GM23338 (cell line): ENCODE measurements at regions not wholly inside any gene's neighbourhood (a gene's known extent, or its start where the extent isn't known, plus 50 kb on each side); places are given as distances from the start of the nearest gene placed in this dataset.

Experiments
- ATAC-seq: fragments of 200-7000 bp; cut with Tn5 transposase; 3 replicates; pipeline ENCODE4 v1.9.1; 2020
- DNase-seq: peaks from one replicate; pipeline ENCODE4 v3.0.0-alpha.2; 2015; ENCODE audit warnings: low spot score
- H2AFZ ChIP-seq: fragments of 200-600 bp; sonication (generic); 2 replicates; pipeline ENCODE4 v1.8.0; 2016; ENCODE audit warnings: antibody characterized with exemption, mild to moderate bottlenecking, moderate library complexity
- H3F3A ChIP-seq: fragments of 200-600 bp; sonication (generic); replicated peaks from 2 replicates; pipeline ENCODE4 v1.8.0; 2017; ENCODE audit warnings: antibody characterized with exemption, mixed run types, low read depth
- H3K27ac ChIP-seq: fragments of 200-600 bp; sonication (generic); 2 replicates; pipeline ENCODE4 v1.6.1; 2016; ENCODE audit warnings: low read depth
- H3K27me3 ChIP-seq: fragments of 200-600 bp; sonication (generic); 2 replicates; pipeline ENCODE4 v1.8.0; 2016; ENCODE audit warnings: mild to moderate bottlenecking, mixed run types, moderate library complexity; ENCODE audit not compliant: insufficient read depth
- H3K36me3 ChIP-seq: fragments of 200-600 bp; sonication (generic); 2 replicates; pipeline ENCODE4 v1.8.0; 2016; ENCODE audit warnings: mild to moderate bottlenecking; ENCODE audit not compliant: insufficient read depth
- H3K4me1 ChIP-seq: fragments of 200-600 bp; sonication (generic); 2 replicates; pipeline ENCODE4 v1.8.0; 2016; ENCODE audit warnings: mild to moderate bottlenecking, moderate library complexity; ENCODE audit not compliant: insufficient read depth
- H3K4me2 ChIP-seq: fragments of 200-600 bp; sonication (generic); 2 replicates; pipeline ENCODE4 v1.7.1; 2017; ENCODE audit warnings: mixed run types
- H3K4me3 ChIP-seq: fragments of 200-600 bp; sonication (generic); 2 replicates; pipeline ENCODE4 v1.6.1; 2016; ENCODE audit warnings: mixed run types
- H3K79me2 ChIP-seq: fragments of 200-600 bp; sonication (generic); replicated peaks from 2 replicates; pipeline ENCODE4 v1.8.0; 2017; ENCODE audit warnings: mild to moderate bottlenecking; ENCODE audit not compliant: insufficient read depth
- H3K9me2 ChIP-seq: fragments of 200-600 bp; sonication (generic); 2 replicates; pipeline ENCODE4 v1.8.0; 2017; ENCODE audit not compliant: insufficient read depth
- H4K20me1 ChIP-seq: fragments of 200-600 bp; sonication (generic); replicated peaks from 2 replicates; pipeline ENCODE4 v1.8.0; 2017; ENCODE audit warnings: mild to moderate bottlenecking; ENCODE audit not compliant: insufficient read depth
- H3K27ac Mint-ChIP-seq: 2 replicates; pipeline ENCODE4 v1.8.0; 2020; ENCODE audit warnings: inconsistent platforms, mild to moderate bottlenecking, moderate library complexity, mixed read lengths
- H3K27me3 Mint-ChIP-seq: 3 replicates; pipeline ENCODE4 v1.8.0; 2022; ENCODE audit warnings: low read depth, mild to moderate bottlenecking, moderate library complexity, mixed read lengths, inconsistent platforms; ENCODE audit not compliant: insufficient read depth, poor library complexity
- H3K36me3 Mint-ChIP-seq: 3 replicates; pipeline ENCODE4 v1.8.0; 2021; ENCODE audit warnings: low read depth, mild to moderate bottlenecking, inconsistent platforms, moderate library complexity, mixed read lengths
- H3K4me1 Mint-ChIP-seq: 3 replicates; pipeline ENCODE4 v1.8.0; 2020; ENCODE audit warnings: mild to moderate bottlenecking, inconsistent platforms, mixed read lengths
- H3K4me3 Mint-ChIP-seq: 3 replicates; pipeline ENCODE4 v1.8.0; 2021; ENCODE audit warnings: moderate library complexity, mild to moderate bottlenecking, inconsistent platforms, mixed read lengths
- H3K9me3 Mint-ChIP-seq: 3 replicates; pipeline ENCODE4 v1.8.0; 2020; ENCODE audit warnings: moderate library complexity, mild to moderate bottlenecking, inconsistent platforms, mixed read lengths
- CREB1 ChIP-seq: fragments of 250-450 bp; sonication (Bioruptor Pico); IDR thresholded peaks from 2 replicates; pipeline ENCODE4 v1.5.0; 2020; ENCODE audit warnings: low read depth, mild to moderate bottlenecking, moderate library complexity
- CTCF ChIP-seq, 2 experiments: fragments of 200-600 bp in 1 of 2; sonication (generic) in 1 of 2; conservative IDR thresholded peaks; 2 replicates each; pipeline versions ENCODE4 v1.5.1 to v1.6.1; 2016 to 2017; ENCODE audit warnings: antibody characterized with exemption in 2 of 2, low read depth in 2 of 2, mild to moderate bottlenecking in 2 of 2, moderate library complexity in 1 of 2
- ETS1 ChIP-seq: IDR thresholded peaks from 2 replicates; pipeline ENCODE4 v1.6.1; 2016; ENCODE audit warnings: antibody characterized with exemption
- EZH2 ChIP-seq: fragments of 200-600 bp; sonication (generic); IDR thresholded peaks from one replicate; pipeline ENCODE4 v1.8.0; 2017; ENCODE audit warnings: antibody characterized with exemption, mild to moderate bottlenecking, low read depth; ENCODE audit not compliant: unreplicated experiment
- EZH2phosphoT487 ChIP-seq: fragments of 200-600 bp; sonication (generic); IDR thresholded peaks from one replicate; pipeline ENCODE4 v1.8.1; 2018; ENCODE audit warnings: antibody characterized with exemption; ENCODE audit not compliant: unreplicated experiment
- JUNB ChIP-seq: IDR thresholded peaks from one replicate; pipeline ENCODE4 v1.6.1; 2016; ENCODE audit warnings: antibody characterized with exemption; ENCODE audit not compliant: unreplicated experiment
- NANOG ChIP-seq: IDR thresholded peaks from 2 replicates; pipeline ENCODE4 v1.6.1; 2016; ENCODE audit warnings: antibody characterized with exemption, borderline replicate concordance
- POLR2AphosphoS5 ChIP-seq: IDR thresholded peaks from 2 replicates; pipeline ENCODE4 v1.6.1; 2016; ENCODE audit warnings: antibody characterized with exemption, low read depth
- REST ChIP-seq: IDR thresholded peaks from one replicate; pipeline ENCODE4 v1.6.1; 2018; ENCODE audit warnings: antibody characterized with exemption; ENCODE audit not compliant: unreplicated experiment
- STAT1 ChIP-seq: IDR thresholded peaks from one replicate; pipeline ENCODE4 v1.6.1; 2016; ENCODE audit warnings: antibody characterized with exemption; ENCODE audit not compliant: unreplicated experiment
- ZNF114 ChIP-seq: fragments of 250-450 bp; sonication (Bioruptor Pico); IDR thresholded peaks from 2 replicates; pipeline ENCODE4 v1.5.0; 2020; ENCODE audit warnings: mild to moderate bottlenecking, moderate library complexity
- ZNF331 ChIP-seq: fragments of 250-450 bp; sonication (Bioruptor Pico); IDR thresholded peaks from 2 replicates; pipeline ENCODE4 v1.5.0; 2020; ENCODE audit warnings: low read depth, mild to moderate bottlenecking, moderate library complexity
- ZNF462 ChIP-seq: fragments of 250-450 bp; sonication (Bioruptor Pico); IDR thresholded peaks from 2 replicates; pipeline ENCODE4 v1.5.0; 2020; ENCODE audit warnings: mild to moderate bottlenecking, moderate library complexity

- Mint-ChIP-seq H3K4me3 (no peak overlapping the region), H3K27me3 (no peaks in the 10 kb centered on the region), H3K9me3 (no peaks in the 10 kb centered on the region), H3K27ac (no peak overlapping the region), H3K36me3 (no peaks in the 10 kb centered on the region), H3K4me1 (no peaks in the 10 kb centered on the region)
- Histone ChIP-seq H3F3A (no peaks in the 10 kb centered on the region), H3K27me3 (no peaks in the 10 kb centered on the region), H3K27ac (no peak overlapping the region), H3K36me3 (no peaks in the 10 kb centered on the region), H2AFZ (no peak overlapping the region), H3K4me3 (no peak overlapping the region), H3K9me2 (peaks cover 6% of the 10 kb centered on the region; the same call in 1 of the 2 replicates), H3K4me2 (no peak overlapping the region), H4K20me1 (no peaks in the 10 kb centered on the region), H3K4me1 (no peaks in the 10 kb centered on the region), H3K79me2 (no peaks in the 10 kb centered on the region)
- TF ChIP-seq ZNF331 (CRISPR knock-in tag) (no peak), EZH2 (no peak), NANOG (no peak), STAT1 (no peak), CREB1 (CRISPR knock-in tag) (no peak), REST (no peak), EZH2phosphoT487 (no peak), POLR2AphosphoS5 (no peak), ETS1 (no peak), JUNB (no peak), CTCF (conservative IDR thresholded peaks at IDR 0.05; ENCODE audit: low read depth in 2 of 2) (no peak), ZNF114 (CRISPR knock-in tag) (no peak), ZNF462 (CRISPR knock-in tag) (no peak)
- DNase-seq (no peak), ATAC-seq (no peak)
Measured at GRCh38 chr9:116072046-116072445, 81.5 kb upstream of the PAPPA start.
